GM21619 (cell line): ENCODE measurements at regions not wholly inside any gene's neighbourhood (a gene's known extent, or its start where the extent isn't known, plus 50 kb on each side); places are given as distances from the start of the nearest gene placed in this dataset.
A peak's percentile ranks its signal among the peaks of the same experiment; 100 is the strongest.

ENCODE experiments used
- ATAC-seq: cut with Tn5 transposase; IDR thresholded peaks from one replicate; pipeline ENCODE4 v1.9.1; 2021; ENCODE audit not compliant: unreplicated experiment

DNA sequence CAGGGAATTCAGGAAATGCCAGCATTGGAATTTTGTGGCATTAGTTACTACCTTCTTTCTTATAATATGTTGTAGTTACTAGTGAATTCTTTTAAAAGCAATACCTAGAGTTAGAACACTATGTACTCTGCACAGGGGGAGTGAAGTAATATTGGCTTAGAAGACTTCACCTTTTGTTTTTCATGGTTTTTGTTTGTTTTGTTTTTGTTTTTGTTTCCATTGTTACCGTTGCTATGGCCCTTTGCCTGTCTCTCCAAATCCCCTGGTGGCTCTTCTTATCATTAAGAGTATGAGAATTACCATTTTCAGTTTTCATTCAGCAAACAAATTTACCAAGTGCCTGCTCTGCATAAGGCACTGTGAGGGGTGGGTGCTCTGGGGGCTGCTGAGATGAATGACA lies 160.1 kb downstream of the HAUS1 start:
- peak; percentile 56 for ATAC-seq

DNA sequence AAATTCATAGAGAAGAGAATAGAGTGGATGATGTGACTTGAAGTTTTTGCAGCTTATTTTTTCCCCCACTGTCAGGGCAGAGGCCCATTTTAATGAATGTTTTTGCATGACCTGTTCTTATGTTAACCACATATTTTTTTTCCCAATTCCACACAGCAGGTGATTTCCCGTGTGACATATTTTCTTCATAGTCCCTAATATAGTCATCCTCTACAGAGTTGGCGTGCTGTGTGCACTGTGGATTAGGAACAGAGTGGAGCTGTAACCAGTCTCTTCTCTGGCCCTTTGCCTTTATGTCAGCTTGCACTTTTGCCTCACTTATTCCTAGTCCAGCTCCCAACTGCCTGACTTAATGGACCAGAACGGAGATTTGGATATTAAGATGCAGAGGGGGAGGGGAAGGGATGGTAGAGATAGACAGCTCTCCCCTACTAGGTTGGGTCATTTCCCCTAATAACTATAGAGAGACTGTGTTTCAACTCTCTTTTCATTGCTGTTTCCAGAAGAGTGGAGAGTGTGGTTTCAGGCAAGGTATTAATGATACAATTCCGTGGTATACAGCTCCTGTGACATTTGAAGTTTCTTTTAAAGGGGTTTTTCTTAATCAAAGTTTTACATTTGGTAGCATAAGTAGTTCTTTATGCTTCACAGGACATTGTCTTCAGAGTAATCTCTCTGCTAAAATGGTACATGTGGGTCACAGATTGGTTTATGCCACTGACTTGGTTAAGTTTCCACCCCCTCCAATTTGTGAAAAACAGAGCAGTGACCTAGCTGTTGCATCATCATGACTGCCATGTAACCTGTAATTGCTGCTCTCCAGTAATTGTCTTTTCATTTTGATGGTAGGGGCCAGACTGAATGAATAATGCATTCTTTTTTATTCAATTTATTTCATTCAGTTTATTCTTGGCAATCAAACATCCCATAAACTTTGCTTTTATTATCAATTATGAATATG lies 161.3 kb downstream of the HAUS1 start:
- ATAC-seq, result no peak

DNA sequence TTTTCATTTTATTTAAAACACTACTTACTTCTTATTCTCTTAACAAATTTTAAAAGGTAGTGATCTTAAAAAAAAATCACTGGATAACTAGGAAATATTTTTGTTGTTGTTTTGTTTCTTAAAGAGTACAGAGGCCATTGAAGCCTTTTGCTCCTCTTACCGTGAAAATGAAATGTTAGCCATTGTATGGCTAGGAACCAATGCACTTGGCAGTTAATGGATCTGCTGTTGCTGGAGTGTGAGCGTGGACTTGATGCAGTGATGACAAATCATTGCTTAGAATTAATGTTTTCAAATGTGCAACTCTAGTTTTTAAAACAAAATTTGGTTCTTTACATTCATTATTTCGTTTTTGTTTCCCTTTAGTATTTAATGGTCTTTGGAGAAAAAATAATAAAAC lies 162.3 kb downstream of the HAUS1 start:
- ATAC-seq, result no peak

DNA sequence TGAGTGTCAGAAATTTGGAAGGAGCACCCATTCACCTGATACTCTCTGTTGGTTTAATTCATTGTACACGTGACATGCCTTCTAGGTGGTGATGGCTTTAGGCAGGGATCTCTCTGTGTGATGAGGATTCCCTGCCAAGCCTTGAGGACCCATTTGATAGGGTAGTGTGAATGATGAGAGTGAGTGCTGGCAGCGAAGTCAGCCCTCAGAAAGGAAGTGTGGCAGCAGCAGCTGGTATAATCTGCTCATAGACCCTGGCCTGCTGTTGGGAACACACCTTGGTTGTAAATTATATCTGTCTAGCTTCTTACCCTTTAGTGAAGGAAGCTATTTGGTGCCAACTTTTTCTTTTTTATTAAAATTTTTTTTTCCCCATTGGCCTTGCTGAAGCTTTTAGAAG lies 164.5 kb downstream of the HAUS1 start:
- no peak for ATAC-seq

DNA sequence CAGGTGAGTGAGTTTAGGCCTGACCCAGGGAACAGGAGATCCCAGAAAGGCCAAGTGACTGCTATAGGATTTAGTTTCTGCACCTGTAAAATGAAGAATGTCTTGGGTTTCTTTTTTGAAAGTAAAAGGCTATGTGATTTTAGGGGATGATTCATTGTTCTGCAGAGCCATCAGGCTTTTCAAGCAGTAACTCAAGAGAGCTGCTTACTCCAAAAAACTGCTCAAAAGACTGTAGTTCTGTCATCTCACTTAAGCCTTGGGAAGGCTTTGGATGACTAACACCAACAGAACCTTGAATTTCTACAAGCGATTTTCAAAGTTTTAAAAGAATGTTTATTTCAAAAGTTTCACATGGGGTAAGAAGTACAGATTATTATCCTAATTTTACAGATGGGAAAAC lies 165.1 kb downstream of the HAUS1 start:
- no peak for ATAC-seq

DNA sequence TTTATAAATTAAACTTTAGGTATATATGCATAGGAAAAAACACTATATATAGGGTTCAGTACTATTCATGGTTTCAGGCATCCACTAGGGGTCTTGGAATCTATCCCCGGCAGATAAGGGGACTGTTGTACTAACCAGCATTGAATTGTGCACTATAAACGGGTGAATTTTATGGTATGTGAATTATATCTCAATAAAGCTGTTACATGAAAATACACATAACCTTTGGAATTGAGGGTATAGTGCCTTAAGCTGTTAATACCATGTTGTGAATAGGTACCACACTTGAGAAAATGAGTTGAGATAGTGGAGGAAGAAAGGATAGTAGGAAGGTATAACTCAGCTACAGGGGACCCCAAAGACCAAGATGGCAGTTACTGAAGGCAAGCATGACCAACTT lies 167.3 kb downstream of the HAUS1 start:
- ATAC-seq, result no peak

DNA sequence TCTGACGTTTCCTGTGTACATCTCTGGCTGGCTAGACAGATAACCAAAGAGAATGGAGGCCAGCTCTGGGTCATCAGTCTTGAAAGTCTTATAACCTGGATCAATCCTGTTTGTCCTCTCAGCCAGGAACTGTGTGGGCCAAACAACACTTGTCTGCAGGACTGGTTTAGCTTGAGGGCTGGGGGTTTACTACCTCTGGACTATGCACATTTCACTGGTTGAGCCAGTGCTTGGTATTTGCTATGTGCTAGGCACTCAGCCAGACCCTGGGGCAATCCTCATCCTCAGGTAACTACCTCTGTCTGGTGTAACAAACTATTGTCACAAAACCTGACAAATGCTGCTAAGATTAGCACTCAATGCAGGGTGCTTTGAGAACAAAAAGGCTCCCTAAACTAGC lies 169.7 kb downstream of the HAUS1 start:
- no peak for ATAC-seq

DNA sequence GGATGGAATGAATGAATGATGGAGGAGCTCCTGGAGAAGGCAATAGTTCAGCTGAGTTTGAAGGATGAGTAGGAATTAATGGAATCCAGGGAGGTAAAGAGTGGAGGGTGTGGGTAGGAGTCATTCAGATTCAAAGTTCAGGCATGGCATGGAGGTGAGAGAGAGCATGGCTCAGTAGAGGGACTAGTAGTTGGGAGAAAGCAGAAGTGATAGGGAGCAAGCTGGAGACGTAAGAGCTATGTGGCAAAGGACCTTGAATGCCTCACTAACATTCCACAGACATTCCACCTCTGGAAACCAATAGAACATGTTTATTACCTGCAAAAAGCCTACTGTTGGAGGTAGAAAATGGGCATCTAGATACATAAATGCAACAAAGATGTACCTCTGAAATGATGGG lies 170.1 kb downstream of the HAUS1 start:
- ATAC-seq, result no peak

DNA sequence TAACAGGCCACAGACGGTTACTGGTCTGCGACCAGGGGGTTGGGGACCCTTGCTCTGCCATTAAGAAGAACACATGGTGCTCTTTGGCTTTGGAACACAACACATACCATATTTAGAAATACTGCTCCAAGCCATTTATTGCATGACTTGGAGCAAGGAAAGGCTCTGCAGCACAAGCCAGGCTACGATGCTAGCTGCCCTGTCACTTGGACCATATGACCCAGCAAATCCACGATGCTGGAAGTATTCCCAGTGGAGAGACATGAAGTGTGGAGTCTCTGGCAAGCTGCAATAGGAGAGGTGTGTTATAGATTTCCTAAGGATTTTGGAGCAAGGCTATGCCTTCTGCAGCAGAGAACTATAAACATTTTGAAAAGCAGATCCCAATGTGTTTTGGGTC lies 171.2 kb downstream of the HAUS1 start:
- no peak for ATAC-seq

DNA sequence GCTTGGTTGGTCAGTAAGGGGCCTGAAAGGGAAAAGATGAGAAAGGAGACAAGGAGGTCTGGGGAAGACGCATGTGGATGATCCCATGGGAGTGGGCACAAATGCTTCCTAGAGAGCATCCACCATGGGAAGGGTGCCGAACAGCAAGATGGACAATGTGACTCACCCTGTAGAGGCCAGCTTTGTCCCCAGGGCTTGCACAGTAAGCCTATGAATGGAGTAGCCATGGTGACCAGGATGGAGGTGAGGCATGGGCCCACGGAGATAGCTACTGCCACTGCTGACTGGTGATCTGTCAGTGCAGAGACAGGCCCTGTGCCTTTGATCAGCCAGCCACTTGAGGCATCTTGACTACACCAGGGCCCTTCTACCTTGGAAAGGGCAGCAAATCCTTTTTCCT lies 172.6 kb downstream of the HAUS1 start:
- ATAC-seq, result no peak

DNA sequence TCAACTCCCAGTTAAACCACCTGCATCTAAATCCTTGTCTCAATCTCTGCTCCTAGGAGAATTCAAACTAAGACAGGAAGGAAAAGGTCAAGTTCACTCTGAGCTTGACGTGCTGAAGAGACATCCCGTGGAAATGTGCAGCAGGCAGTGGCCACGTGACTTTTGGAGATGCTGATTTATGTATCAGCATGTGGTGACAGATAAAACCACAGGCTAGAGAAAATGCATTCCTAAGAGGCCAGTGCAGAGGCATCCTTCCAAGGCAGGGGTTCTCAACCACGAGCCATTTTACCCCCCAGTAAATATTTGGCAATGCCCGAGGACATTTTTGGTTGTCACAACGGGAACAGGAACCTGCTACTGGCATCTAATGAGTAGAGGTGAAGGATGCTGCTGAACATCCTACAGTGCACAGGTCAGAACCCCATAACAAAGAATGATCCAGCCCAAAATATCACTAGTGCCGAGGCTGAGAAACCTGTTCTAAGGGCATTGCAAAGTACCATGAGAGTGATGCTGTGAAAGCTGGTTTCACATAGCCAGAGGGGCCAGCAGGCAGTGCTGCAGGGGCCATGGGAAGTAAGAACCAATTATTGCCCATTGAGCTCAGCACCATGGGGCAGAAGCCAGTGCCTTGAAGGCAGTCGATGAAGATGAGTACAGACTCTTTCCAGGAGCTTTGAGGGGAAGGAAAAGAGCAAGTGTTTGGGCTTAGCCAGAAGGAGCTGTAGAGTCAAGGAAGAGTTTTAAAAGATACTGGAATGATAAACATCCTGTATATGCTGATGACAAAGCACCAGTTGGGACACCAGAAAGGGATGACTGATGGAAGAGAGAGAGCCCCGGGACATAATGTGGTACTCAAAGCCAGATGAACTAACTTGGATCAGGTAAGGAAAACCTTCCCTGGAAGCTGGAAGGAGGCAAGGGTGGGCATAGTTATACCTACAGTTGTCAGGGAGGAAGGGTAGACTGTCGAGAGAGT lies 174.6 kb downstream of the HAUS1 start:
- no peak for ATAC-seq

DNA sequence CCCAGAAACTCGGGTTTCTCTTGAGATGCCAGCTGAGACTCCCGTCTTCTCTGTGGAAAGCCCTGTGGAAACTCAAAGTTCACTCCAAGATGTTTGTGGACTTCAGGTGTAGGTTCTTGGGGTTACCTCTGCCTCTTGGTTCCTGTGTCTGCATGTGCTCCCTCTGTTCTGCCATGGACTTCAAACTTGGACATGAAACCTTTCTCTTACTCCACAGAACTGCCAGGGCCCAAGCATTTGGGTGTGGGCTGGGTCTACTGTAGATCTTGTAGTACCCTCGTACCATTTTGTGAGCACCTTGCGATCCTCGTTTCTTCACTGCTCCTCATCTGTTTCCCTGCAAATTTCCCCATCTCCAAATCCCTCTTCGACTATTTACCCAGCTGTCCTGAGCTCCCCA lies 175.5 kb downstream of the HAUS1 start:
- ATAC-seq, result no peak

DNA sequence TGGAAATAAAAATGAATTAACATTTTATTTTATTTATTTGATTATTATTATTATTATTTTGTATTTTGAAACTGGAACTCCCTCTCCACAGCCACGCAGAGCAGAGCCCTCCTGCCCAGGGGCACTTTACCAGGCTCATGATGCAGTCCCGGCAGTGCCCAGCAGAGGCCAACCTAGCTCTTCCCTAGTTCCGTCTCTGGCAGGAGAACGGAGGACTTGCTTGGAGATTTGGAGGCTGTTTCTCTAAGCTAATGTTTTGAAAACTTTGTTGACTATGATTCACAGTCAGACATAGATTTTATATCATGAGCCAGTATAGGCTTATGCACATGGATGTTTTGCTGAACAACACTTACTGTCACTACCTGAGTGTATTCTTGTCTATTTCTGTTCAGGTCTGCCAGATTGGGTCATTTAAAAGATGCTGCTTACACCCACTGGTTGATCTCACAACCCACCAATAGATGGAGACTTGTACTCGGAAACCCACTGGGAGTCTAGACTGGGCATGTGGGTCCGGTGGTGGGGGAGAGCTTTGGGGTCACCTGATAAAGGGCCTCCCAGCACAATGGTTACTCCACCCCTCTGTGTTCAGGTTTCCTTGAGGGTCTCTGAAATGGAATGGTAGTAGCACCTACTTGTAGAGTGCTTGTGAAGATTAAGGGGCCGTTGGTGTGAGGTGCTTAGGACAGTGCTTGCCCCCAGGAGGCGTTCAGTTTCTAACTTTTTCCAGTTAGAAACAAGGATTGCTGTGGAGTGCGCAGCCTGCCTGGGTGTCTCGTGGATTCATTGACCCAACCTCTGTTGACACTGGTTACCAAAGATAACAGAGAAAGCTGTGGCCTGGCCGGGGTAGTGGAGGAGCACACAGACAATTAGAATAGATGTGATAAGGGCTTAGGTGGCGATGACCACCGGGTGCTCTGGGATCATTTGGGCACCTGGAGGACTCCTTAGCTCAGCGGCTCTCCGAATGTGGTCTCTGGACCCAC lies 177.3 kb downstream of the HAUS1 start:
- ATAC-seq, result peak; percentile 84

DNA sequence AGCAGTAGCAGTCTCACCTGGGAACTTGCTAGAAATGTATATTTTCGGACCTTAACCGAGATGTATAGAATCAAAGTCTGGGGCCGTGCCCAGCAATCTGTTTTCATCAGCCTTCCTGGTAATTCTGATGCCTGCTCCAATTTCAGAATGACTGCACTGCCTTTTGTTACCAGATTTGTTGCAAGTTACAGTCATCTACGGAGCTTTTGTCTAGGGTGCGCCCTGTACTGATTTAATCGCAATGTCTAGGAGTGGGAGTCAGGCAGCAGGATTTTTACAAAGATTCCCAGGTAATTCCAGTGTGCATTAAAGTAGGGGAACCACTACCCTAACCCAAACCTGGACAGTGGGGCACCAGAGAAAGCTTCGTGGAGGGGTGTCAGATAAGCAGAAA lies 178.0 kb downstream of the HAUS1 start:
- no peak for ATAC-seq

DNA sequence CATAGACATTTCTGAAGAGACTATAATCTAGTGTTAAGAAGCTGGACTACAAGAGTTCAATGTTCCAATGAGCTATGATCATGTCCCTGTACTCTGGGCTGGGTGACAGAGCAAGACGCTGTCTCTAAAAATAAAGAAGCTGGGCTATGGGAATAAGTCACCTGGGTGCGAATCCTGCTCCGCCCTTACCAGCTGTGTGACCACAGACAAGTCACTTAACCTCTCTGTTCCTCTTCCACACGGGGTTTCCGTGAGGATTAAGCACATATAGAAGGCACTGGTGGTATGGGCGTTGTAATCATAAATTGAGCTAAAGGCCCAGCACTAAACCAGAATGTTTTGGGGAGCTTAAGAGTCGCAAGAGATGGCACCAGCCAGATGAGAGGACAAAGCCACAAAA lies 178.5 kb downstream of the HAUS1 start:
- ATAC-seq, result no peak

DNA sequence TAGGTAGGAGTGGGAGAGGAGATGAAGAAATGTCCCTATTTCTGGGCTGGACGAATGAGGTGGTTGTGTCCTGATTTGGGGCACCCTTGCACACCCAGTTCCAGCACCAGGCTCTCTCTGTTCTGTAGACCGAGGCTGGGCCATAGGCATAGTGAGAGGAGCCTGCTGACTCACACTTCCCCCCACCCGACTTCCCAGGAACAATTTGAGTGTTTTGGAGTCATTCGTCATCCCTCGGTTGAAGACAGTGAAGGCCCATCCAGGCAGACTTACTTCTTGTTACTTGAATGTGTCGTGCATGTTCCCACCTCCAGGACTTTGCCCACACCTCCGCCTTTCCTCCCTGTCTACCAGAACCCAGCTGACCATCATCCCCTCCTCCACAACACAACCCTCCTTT lies 179.1 kb downstream of the HAUS1 start:
- no peak for ATAC-seq

DNA sequence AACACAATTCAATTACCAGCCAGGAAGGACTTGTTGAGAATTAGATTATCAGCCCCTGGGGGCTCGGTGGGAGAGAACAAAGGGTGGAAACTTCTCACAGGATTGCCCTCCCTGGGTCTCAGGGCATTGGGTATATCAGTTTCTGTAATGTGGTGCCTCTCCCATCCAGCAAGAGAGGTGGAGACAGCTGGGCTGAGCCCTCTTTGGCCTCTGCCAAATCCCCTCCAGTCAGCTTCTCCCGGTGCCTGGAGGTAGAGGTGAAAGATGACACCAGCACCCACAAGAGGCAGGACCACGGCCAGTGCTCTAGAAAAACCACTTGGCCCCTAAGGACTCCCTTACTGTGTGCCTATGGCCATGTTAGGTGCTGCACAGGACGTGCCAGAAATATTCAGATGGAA lies 179.7 kb downstream of the HAUS1 start:
- no peak for ATAC-seq

DNA sequence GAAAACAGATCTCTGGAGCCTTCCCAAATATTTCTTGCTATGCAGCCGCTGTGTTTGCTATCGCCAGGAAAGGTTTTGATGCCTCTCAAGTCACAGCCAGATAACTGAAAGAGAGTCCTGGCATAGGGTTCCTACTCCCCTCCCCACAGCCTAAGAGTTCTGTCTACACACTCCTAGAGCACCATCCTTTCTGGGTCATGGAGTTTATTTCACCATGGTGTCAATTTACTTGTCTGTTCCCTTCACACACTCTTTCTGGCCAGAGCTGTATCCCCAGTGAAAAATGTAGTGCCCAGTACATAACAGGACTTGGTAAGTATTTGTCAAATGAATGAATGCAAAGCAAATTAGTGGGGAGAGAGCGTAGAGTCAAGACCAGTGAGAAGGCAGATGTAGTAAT lies 185.3 kb downstream of the HAUS1 start:
- ATAC-seq, result no peak

DNA sequence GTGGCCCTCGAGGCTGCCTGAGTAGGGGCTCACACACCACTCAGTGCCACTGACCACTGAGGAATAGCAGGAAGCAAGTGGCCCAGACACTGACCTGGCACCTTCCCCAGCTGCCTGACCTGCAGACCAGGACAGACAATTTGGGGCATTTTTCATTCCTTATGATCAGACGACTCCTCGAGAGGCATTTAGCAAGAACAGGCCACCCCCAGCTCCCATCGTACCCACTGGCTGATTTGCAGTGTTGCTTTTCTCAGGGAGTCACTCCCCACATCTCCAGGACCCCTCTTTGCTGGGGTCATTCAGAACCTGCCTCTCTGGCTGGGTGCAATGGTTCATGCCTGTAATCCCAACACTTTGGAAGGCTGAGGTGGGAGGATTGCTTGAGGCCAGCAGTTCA lies 185.7 kb downstream of the HAUS1 start:
- ATAC-seq, result no peak

DNA sequence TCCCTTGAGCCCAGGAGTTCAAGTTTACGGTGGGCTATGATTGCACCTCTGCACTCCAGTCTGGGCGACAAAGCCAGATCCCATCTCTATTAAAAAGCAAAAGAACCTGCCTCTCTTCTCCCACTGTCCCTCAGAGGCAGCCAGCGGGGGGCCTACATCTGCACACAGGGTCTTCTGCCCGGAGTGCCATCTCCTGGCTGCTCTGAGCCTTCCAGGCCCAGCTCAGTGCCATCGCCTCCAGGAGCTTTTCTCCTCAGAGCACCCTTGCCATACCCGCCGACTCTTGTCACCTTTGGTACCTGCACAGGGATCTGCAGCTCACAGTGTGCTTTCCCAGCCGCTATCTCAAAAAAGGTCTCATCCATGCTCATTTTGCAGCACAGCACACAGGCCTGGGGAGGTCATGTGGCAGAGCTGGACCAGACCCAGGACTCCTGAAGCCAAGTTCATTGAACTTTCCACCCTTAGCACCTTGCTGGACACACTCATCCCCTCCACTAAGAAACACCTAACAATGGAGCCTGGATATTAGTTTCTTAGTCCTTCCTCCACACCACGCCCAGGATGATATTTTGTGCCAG lies 186.3 kb downstream of the HAUS1 start:
- no peak for ATAC-seq
